NCI-H2227 (cell line): ENCODE measurements at regions not wholly inside any gene's neighbourhood (a gene's known extent, or its start where the extent isn't known, plus 50 kb on each side); places are given as distances from the start of the nearest gene placed in this dataset.
"Not testable (repeated sequence)": the region's sequence is repeated elsewhere in the genome, so short reads cannot be mapped to it uniquely, and the experiment has no call there.

Experiments
- DNase-seq: peaks from one replicate; lab custom pipeline; 2025; ENCODE audit not compliant: unreplicated experiment; lab: John Stamatoyannopoulos, UW

GRCh38 chr17:64728041-64728695, 66.1 kb upstream of the SMURF2 start:
- no peak for DNase-seq

- DNase-seq = not testable (repeated sequence)
These were observed 63.9 kb upstream of the SMURF2 start for GRCh38 chr17:64726025-64726424.

GRCh38 chr17:64724246-64724645, 62.1 kb upstream of the SMURF2 start:
- not testable (repeated sequence) for DNase-seq

GRCh38 chr17:64723781-64724180, 61.7 kb upstream of the SMURF2 start:
- DNase-seq = no peak

- DNase-seq = not testable (repeated sequence)
These were observed 59.4 kb upstream of the SMURF2 start for GRCh38 chr17:64721556-64721955.

- DNase-seq = not testable (repeated sequence)
These were observed 58.1 kb upstream of the SMURF2 start for GRCh38 chr17:64720253-64720652.

- not testable (repeated sequence) for DNase-seq
These were observed 57.4 kb upstream of the SMURF2 start for GRCh38 chr17:64719517-64719916.

GRCh38 chr17:64718816-64719215, 56.7 kb upstream of the SMURF2 start:
- not testable (repeated sequence) for DNase-seq

GRCh38 chr17:64718058-64718457, 56.0 kb upstream of the SMURF2 start:
- no peak for DNase-seq

GRCh38 chr17:64716496-64716895, 54.4 kb upstream of the SMURF2 start:
- not testable (repeated sequence) for DNase-seq

GRCh38 chr17:64713786-64714185, 51.7 kb upstream of the SMURF2 start:
- DNase-seq = not testable (repeated sequence)

GRCh38 chr17:64712557-64713351, 50.6 kb upstream of the SMURF2 start:
- not testable (repeated sequence) for DNase-seq
